ENCODE measurements at regions not wholly inside any gene's neighbourhood (a gene's known extent, or its start where the extent isn't known, plus 50 kb on each side); places are given as distances from the start of the nearest gene placed in this dataset.
"Not testable (repeated sequence)": the region's sequence is repeated elsewhere in the genome, so short reads cannot be mapped to it uniquely, and the experiment has no call there.

- TF ChIP-seq EP300 (conservative IDR thresholded peaks at IDR 0.05; ENCODE audit: poor library complexity, severe bottlenecking); CTCF (IDR thresholded peaks at IDR 0.05; ENCODE audit: poor library complexity, severe bottlenecking); TAF1 (IDR thresholded peaks at IDR 0.05; ENCODE audit: low read depth); REST (IDR thresholded peaks at IDR 0.05; ENCODE audit: borderline replicate concordance); POLR2AphosphoS5 (IDR thresholded peaks at IDR 0.05); RAD21 (conservative IDR thresholded peaks at IDR 0.05): not testable (repeated sequence)
Measured at GRCh38 chr13:110821837-110822668, 92.8 kb downstream of the ANKRD10 start.

Data from neural cell (in vitro differentiated cells).